ENCODE measurements at regions not wholly inside any gene's neighbourhood (a gene's known extent, or its start where the extent isn't known, plus 50 kb on each side); places are given as distances from the start of the nearest gene placed in this dataset.

DNA sequence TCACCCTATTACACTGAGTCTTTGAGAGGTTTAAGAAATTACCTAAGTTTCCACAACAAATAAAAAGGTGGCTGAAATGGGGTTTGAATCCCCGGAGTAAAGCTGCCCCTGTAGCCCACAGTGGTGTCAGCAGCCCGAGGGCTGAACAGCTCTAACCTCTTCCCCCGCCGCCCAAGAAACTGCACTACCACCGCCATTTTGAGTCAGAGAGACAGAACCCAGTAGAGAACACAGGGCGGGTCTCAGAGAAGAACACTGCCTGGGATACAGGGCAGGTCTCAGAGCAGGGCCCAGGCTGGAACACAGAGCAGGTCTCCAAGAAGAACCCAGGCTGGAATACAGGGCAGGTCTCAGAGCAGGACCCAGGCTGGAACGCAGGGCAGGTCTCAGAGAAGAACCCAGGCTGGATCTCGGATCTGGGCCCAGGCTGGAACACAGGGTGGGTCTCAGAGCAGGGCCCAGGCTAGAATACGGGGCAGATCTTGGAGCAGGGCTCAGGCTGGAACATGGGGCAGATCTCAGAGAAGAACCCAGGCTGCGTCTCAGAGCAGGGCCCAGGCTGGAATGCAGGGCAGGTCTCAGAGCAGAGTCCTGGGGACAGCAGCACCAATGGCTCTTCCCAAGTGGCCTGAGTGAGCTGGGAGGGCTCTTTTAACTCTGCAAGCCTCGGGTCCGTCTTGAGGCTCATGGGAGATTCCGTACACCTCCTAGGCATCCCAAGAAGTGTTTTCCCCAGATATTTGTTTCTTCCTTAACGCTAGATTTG is 85.9 kb upstream of the LANCL2 start:
- TF ChIP-seq YY1 (IDR thresholded peaks at IDR 0.05; ENCODE audit: low read depth, low read length) (no peak), RNF2 (IDR thresholded peaks at IDR 0.05; ENCODE audit: borderline replicate concordance, low read depth, low read length, missing control alignments, poor library complexity, severe bottlenecking) (no peak)

Data from H1 (cell line).